NAMALWA (cell line): ENCODE measurements at regions not wholly inside any gene's neighbourhood (a gene's known extent, or its start where the extent isn't known, plus 50 kb on each side); places are given as distances from the start of the nearest gene placed in this dataset.
A peak's percentile ranks its signal among the peaks of the same experiment; 100 is the strongest.
"Not testable (repeated sequence)": the region's sequence is repeated elsewhere in the genome, so short reads cannot be mapped to it uniquely, and the experiment has no call there.

Source experiments
- DNase-seq: peaks from one replicate; pipeline ENCODE4 v3.0.0-alpha.2; 2015; ENCODE audit warnings: low spot score

- no peak for DNase-seq
Measured at GRCh38 chr2:184205048-184205596, 393.2 kb upstream of the ZNF804A start.

GRCh38 chr2:184206045-184206444 lies 392.3 kb upstream of the ZNF804A start:
- DNase-seq = no peak

- no peak for DNase-seq
Measured at GRCh38 chr2:184210329-184210728, 388.0 kb upstream of the ZNF804A start.

- DNase-seq = no peak
Measured at GRCh38 chr2:184215745-184216144, 382.6 kb upstream of the ZNF804A start.

GRCh38 chr2:184256611-184257010 lies 341.7 kb upstream of the ZNF804A start:
- DNase-seq = no peak

GRCh38 chr2:184261331-184261730 lies 337.0 kb upstream of the ZNF804A start:
- no peak for DNase-seq

- no peak for DNase-seq
Measured at GRCh38 chr2:184261818-184262217, 336.5 kb upstream of the ZNF804A start.

GRCh38 chr2:184268900-184269477 lies 329.3 kb upstream of the ZNF804A start:
- no peak for DNase-seq

- no peak for DNase-seq
Measured at GRCh38 chr2:184270660-184271059, 327.7 kb upstream of the ZNF804A start.

- DNase-seq = no peak
Measured at GRCh38 chr2:184272056-184272455, 326.3 kb upstream of the ZNF804A start.

GRCh38 chr2:184294831-184295230 lies 303.5 kb upstream of the ZNF804A start:
- DNase-seq = no peak

- DNase-seq = no peak
Measured at GRCh38 chr2:184297085-184297484, 301.2 kb upstream of the ZNF804A start.

- DNase-seq = no peak
Measured at GRCh38 chr2:184302506-184302905, 295.8 kb upstream of the ZNF804A start.

- DNase-seq = no peak
Measured at GRCh38 chr2:184304006-184304405, 294.3 kb upstream of the ZNF804A start.

GRCh38 chr2:184305105-184305504 lies 293.2 kb upstream of the ZNF804A start:
- DNase-seq = no peak

GRCh38 chr2:184308706-184309105 lies 289.6 kb upstream of the ZNF804A start:
- DNase-seq = no peak

GRCh38 chr2:184312970-184313369 lies 285.4 kb upstream of the ZNF804A start:
- no peak for DNase-seq

GRCh38 chr2:184314829-184315228 lies 283.5 kb upstream of the ZNF804A start:
- no peak for DNase-seq

- DNase-seq = no peak
Measured at GRCh38 chr2:184316921-184317320, 281.4 kb upstream of the ZNF804A start.

- no peak for DNase-seq
Measured at GRCh38 chr2:184322615-184323014, 275.7 kb upstream of the ZNF804A start.

GRCh38 chr2:184326066-184326465 lies 272.3 kb upstream of the ZNF804A start:
- DNase-seq = peak; percentile 3

- DNase-seq = not testable (repeated sequence)
Measured at GRCh38 chr2:184327805-184328204, 270.5 kb upstream of the ZNF804A start.

GRCh38 chr2:184330561-184330960 lies 267.8 kb upstream of the ZNF804A start:
- not testable (repeated sequence) for DNase-seq

- DNase-seq = no peak
Measured at GRCh38 chr2:184336688-184337087, 261.6 kb upstream of the ZNF804A start.
